Trophoblast cell (in vitro differentiated cells and primary cell): ENCODE measurements at regions not wholly inside any gene's neighbourhood (a gene's known extent, or its start where the extent isn't known, plus 50 kb on each side); places are given as distances from the start of the nearest gene placed in this dataset.

ENCODE experiments used
- DNase-seq, 2 donors: peaks; one replicate each; pipeline ENCODE4 v3.0.0-alpha.2; 2016
- H2AFZ ChIP-seq: 2 replicates; pipeline ENCODE4 v1.6.1; 2013; ENCODE audit warnings: low read length, moderate library complexity, mild to moderate bottlenecking; ENCODE audit not compliant: insufficient read depth, poor library complexity
- H2AK5ac ChIP-seq: 2 replicates; pipeline ENCODE4 v1.6.1; 2013; ENCODE audit warnings: mild to moderate bottlenecking, low read length
- H2BK120ac ChIP-seq: 2 replicates; pipeline ENCODE4 v1.6.1; 2013; ENCODE audit warnings: low read length, mild to moderate bottlenecking, moderate library complexity; ENCODE audit not compliant: insufficient read depth, poor library complexity
- H2BK12ac ChIP-seq: 2 replicates; pipeline ENCODE4 v1.6.1; 2013; ENCODE audit warnings: mild to moderate bottlenecking, low read length, moderate library complexity
- H2BK5ac ChIP-seq: 2 replicates; pipeline ENCODE4 v1.6.1; 2013; ENCODE audit warnings: low read length, low read depth, moderate library complexity, mild to moderate bottlenecking; ENCODE audit not compliant: poor library complexity
- H3K14ac ChIP-seq: 2 replicates; pipeline ENCODE4 v1.6.1; 2013; ENCODE audit warnings: mild to moderate bottlenecking, low read length
- H3K18ac ChIP-seq: 2 replicates; pipeline ENCODE4 v1.6.1; 2013; ENCODE audit warnings: mild to moderate bottlenecking, low read length
- H3K23ac ChIP-seq: 2 replicates; pipeline ENCODE4 v1.6.1; 2013; ENCODE audit warnings: low read length
- H3K27ac ChIP-seq: 2 replicates; pipeline ENCODE4 v1.5.1; 2013; ENCODE audit warnings: low read depth, mild to moderate bottlenecking, inconsistent platforms, low read length, moderate library complexity
- H3K27me3 ChIP-seq: 2 replicates; pipeline ENCODE4 v1.6.1; 2013; ENCODE audit warnings: inconsistent platforms, mild to moderate bottlenecking, low read length, moderate library complexity; ENCODE audit not compliant: insufficient read depth
- H3K36me3 ChIP-seq, 2 experiments: 1 replicate in 1 of 2; 2 replicates in 1 of 2; pipeline ENCODE4 v1.6.1; 2013; ENCODE audit warnings: low read length in 2 of 2, mild to moderate bottlenecking in 2 of 2, moderate library complexity in 1 of 2; ENCODE audit not compliant: insufficient read depth in 2 of 2, control insufficient read depth in 1 of 2
- H3K4ac ChIP-seq: 2 replicates; pipeline ENCODE4 v1.6.1; 2013; ENCODE audit warnings: low read depth, mild to moderate bottlenecking, low read length, moderate library complexity
- H3K4me1 ChIP-seq, 2 experiments: 1 replicate in 1 of 2; 2 replicates in 1 of 2; pipeline ENCODE4 v1.6.1; 2013; ENCODE audit warnings: low read length in 2 of 2, mild to moderate bottlenecking in 2 of 2, moderate library complexity in 1 of 2; ENCODE audit not compliant: insufficient read depth in 2 of 2, control insufficient read depth in 1 of 2
- H3K4me2 ChIP-seq: 2 replicates; pipeline ENCODE4 v1.6.1; 2013; ENCODE audit warnings: inconsistent platforms, mild to moderate bottlenecking, low read length, moderate library complexity
- H3K4me3 ChIP-seq: 2 replicates; pipeline ENCODE4 v1.5.1; 2013; ENCODE audit warnings: mild to moderate bottlenecking, low read depth, low read length, inconsistent platforms
- H3K79me1 ChIP-seq: one replicate; pipeline ENCODE4 v1.6.1; 2013; ENCODE audit warnings: low read length
- H3K79me2 ChIP-seq: 2 replicates; pipeline ENCODE4 v1.6.1; 2013; ENCODE audit warnings: low read length, mild to moderate bottlenecking; ENCODE audit not compliant: control insufficient read depth, insufficient read depth, poor library complexity
- H3K9ac ChIP-seq: 2 replicates; pipeline ENCODE4 v1.6.1; 2013; ENCODE audit warnings: mild to moderate bottlenecking, low read length
- H3K9me3 ChIP-seq: 2 replicates; pipeline ENCODE4 v1.6.1; 2013; ENCODE audit warnings: low read depth, mild to moderate bottlenecking, control low read depth, inconsistent platforms, low read length; ENCODE audit not compliant: insufficient read depth
- H4K12ac ChIP-seq: 2 replicates; pipeline ENCODE4 v1.6.1; 2013; ENCODE audit warnings: low read depth, mild to moderate bottlenecking, low read length, moderate library complexity
- H4K8ac ChIP-seq: 2 replicates; pipeline ENCODE4 v1.6.1; 2013; ENCODE audit warnings: low read depth, mild to moderate bottlenecking, low read length, moderate library complexity
- H4K91ac ChIP-seq: one replicate; pipeline ENCODE4 v1.6.1; 2013; ENCODE audit warnings: low read depth, mild to moderate bottlenecking, low read length, moderate library complexity
- WGBS: extraction: QIAGEN DNeasy Blood & Tissue Kit; methylation state at CpG from one replicate; pipeline ENCODE4 v1.1.7; 2013; ENCODE audit warnings: missing lambda C conversion rate; ENCODE audit not compliant: insufficient read length, insufficient coverage; ENCODE audit errors: extremely low coverage; 5-methylcytosine and 5-hydroxymethylcytosine counted together

GRCh38 chr3:90091549-90091948 lies 984.1 kb downstream of the EPHA3 start:
- no peak overlapping the region for H2BK12ac ChIP-seq
- no peaks in the 10 kb centered on the region for H3K27me3 ChIP-seq
- H3K4me1 ChIP-seq = no peaks in the 10 kb centered on the region
- DNase-seq = peak in 1 of 2 donors; percentile 48
- no peak overlapping the region for H3K23ac ChIP-seq
- H3K79me2 ChIP-seq = no peaks in the 10 kb centered on the region
- no peaks in the 10 kb centered on the region for H3K36me3 ChIP-seq
- no peak overlapping the region for H2AFZ ChIP-seq
- H4K91ac ChIP-seq = no peak overlapping the region
- no peak overlapping the region for H4K12ac ChIP-seq
- WGBS = no CpG with 5 or more reads among the region's 2 CpGs
- H3K18ac ChIP-seq = no peak overlapping the region
- no peak overlapping the region for H3K4me2 ChIP-seq
- H2BK120ac ChIP-seq = no peak overlapping the region
- H3K9ac ChIP-seq = no peak overlapping the region
- H2AK5ac ChIP-seq = no peak overlapping the region
- H3K79me1 ChIP-seq = no peaks in the 10 kb centered on the region
- H2BK5ac ChIP-seq = no peak overlapping the region
- no peak overlapping the region for H4K8ac ChIP-seq
- no peak overlapping the region for H3K27ac ChIP-seq
- H3K4ac ChIP-seq = no peak overlapping the region
- no peak overlapping the region for H3K14ac ChIP-seq
- no peaks in the 10 kb centered on the region for H3K9me3 ChIP-seq
- no peak overlapping the region for H3K4me3 ChIP-seq

GRCh38 chr3:90092994-90093393 lies 985.6 kb downstream of the EPHA3 start:
- no peak overlapping the region for H2AK5ac ChIP-seq
- no peak overlapping the region for H2AFZ ChIP-seq
- no peak overlapping the region for H3K4ac ChIP-seq
- peak in 1 of 2 donors; percentile 20 for DNase-seq
- no peaks in the 10 kb centered on the region for H3K4me1 ChIP-seq
- no peak overlapping the region for H4K12ac ChIP-seq
- H3K4me2 ChIP-seq = no peak overlapping the region
- H3K27ac ChIP-seq = no peak overlapping the region
- H3K79me1 ChIP-seq = no peaks in the 10 kb centered on the region
- no peak overlapping the region for H2BK120ac ChIP-seq
- H3K9me3 ChIP-seq = no peaks in the 10 kb centered on the region
- WGBS = no CpG with 5 or more reads among the region's 1 CpG
- H3K4me3 ChIP-seq = no peak overlapping the region
- H3K14ac ChIP-seq = no peak overlapping the region
- H3K23ac ChIP-seq = no peak overlapping the region
- H2BK12ac ChIP-seq = no peak overlapping the region
- no peak overlapping the region for H4K91ac ChIP-seq
- no peak overlapping the region for H3K9ac ChIP-seq
- no peak overlapping the region for H2BK5ac ChIP-seq
- H3K79me2 ChIP-seq = no peaks in the 10 kb centered on the region
- no peaks in the 10 kb centered on the region for H3K27me3 ChIP-seq
- no peak overlapping the region for H4K8ac ChIP-seq
- no peaks in the 10 kb centered on the region for H3K36me3 ChIP-seq
- H3K18ac ChIP-seq = no peak overlapping the region

- H3K9ac ChIP-seq = no peak overlapping the region
- no peaks in the 10 kb centered on the region for H3K79me1 ChIP-seq
- no peaks in the 10 kb centered on the region for H3K9me3 ChIP-seq
- DNase-seq = no peak
- H4K91ac ChIP-seq = no peak overlapping the region
- no peak overlapping the region for H2BK120ac ChIP-seq
- no peak overlapping the region for H3K18ac ChIP-seq
- no peak overlapping the region for H3K4me3 ChIP-seq
- no peak overlapping the region for H2AK5ac ChIP-seq
- no peak overlapping the region for H2AFZ ChIP-seq
- no CpG with 5 or more reads among the region's 2 CpGs for WGBS
- no peak overlapping the region for H3K4me2 ChIP-seq
- no peak overlapping the region for H2BK5ac ChIP-seq
- no peak overlapping the region for H2BK12ac ChIP-seq
- no peak overlapping the region for H3K23ac ChIP-seq
- no peaks in the 10 kb centered on the region for H3K4me1 ChIP-seq
- no peak overlapping the region for H4K8ac ChIP-seq
- no peak overlapping the region for H3K14ac ChIP-seq
- H3K4ac ChIP-seq = no peak overlapping the region
- H3K27me3 ChIP-seq = no peaks in the 10 kb centered on the region
- no peak overlapping the region for H3K27ac ChIP-seq
- no peaks in the 10 kb centered on the region for H3K79me2 ChIP-seq
- no peak overlapping the region for H4K12ac ChIP-seq
- no peaks in the 10 kb centered on the region for H3K36me3 ChIP-seq
Observed at GRCh38 chr3:90095811-90096210, 988.4 kb downstream of the EPHA3 start.

GRCh38 chr3:90099493-90099892 lies 992.1 kb downstream of the EPHA3 start:
- H3K4ac ChIP-seq = no peak overlapping the region

More at GRCh38 chr3:90099493-90099892, 992.1 kb downstream of the EPHA3 start:
- H3K18ac ChIP-seq = no peak overlapping the region
- no peak overlapping the region for H4K12ac ChIP-seq
- no CpG with 5 or more reads among the region's 1 CpG for WGBS
- DNase-seq = no peak
- H3K79me1 ChIP-seq = no peaks in the 10 kb centered on the region
- H3K27ac ChIP-seq = no peak overlapping the region
- H3K27me3 ChIP-seq = no peaks in the 10 kb centered on the region
- no peak overlapping the region for H2BK5ac ChIP-seq
- H3K23ac ChIP-seq = no peak overlapping the region
- H3K9me3 ChIP-seq = no peaks in the 10 kb centered on the region
- H3K36me3 ChIP-seq = no peaks in the 10 kb centered on the region
- no peaks in the 10 kb centered on the region for H3K79me2 ChIP-seq
- H2AK5ac ChIP-seq = no peak overlapping the region
- no peak overlapping the region for H3K9ac ChIP-seq
- no peak overlapping the region for H3K4me2 ChIP-seq
- H2BK120ac ChIP-seq = no peak overlapping the region
- no peak overlapping the region for H4K8ac ChIP-seq
- H3K4me3 ChIP-seq = no peak overlapping the region
- no peak overlapping the region for H3K14ac ChIP-seq
- no peaks in the 10 kb centered on the region for H3K4me1 ChIP-seq
- no peak overlapping the region for H2AFZ ChIP-seq
- no peak overlapping the region for H4K91ac ChIP-seq
- no peak overlapping the region for H2BK12ac ChIP-seq
